ENCODE measurements at regions not wholly inside any gene's neighbourhood (a gene's known extent, or its start where the extent isn't known, plus 50 kb on each side); places are given as distances from the start of the nearest gene placed in this dataset.

DNA sequence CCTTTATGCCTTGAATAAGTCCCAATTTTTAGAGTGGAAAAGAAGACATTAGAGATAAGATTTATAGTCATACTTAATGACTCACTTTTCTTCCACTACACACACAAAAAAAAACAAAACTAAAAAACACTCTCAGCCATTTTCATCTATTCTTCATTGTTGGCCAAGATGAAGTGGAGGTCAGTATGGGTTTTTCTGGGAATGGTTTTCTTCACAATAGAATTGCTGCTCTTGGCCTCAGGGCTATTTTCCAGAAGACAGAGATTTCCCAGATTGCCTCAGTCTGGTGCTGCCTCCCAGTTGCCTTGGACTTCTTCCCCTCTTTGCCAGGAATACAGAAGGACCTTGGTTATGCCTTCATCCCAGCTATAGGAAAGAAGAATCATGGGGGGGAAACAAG, 463.7 kb downstream of the TMEM232 start:
- no peak overlapping the region for H3K4me3 ChIP-seq (ENCODE audit: low read depth in 1 of 2, low read length in 2 of 2)
- H4K20me1 ChIP-seq (ENCODE audit: insufficient read depth, low read length) = no peaks in the 10 kb centered on the region
- no peak overlapping the region for H3K4me2 ChIP-seq (ENCODE audit: insufficient read depth, low read length)
- no peak overlapping the region for H3K27ac ChIP-seq (ENCODE audit: low read length)
- DNase-seq (no peak), ATAC-seq (ENCODE audit: insufficient read depth, low read depth) (no peak)
- H3K36me3 ChIP-seq (ENCODE audit: insufficient read depth, low read length) = no peaks in the 10 kb centered on the region
- H3K27me3 ChIP-seq (ENCODE audit: insufficient read depth, low read length, poor library complexity) = no peaks in the 10 kb centered on the region
- no peaks in the 10 kb centered on the region for H3K79me2 ChIP-seq (ENCODE audit: insufficient read depth, low read length)
- H3K4me1 ChIP-seq (ENCODE audit: insufficient read depth, low read length) = no peaks in the 10 kb centered on the region
- no peak overlapping the region for H3K9ac ChIP-seq (ENCODE audit: low read depth, low read length)
- no peak for TF ChIP-seq EZH2 (IDR thresholded peaks at IDR 0.05; ENCODE audit: borderline replicate concordance, low read depth, low read length, severe bottlenecking)
- TF ChIP-seq, protein P1, sequence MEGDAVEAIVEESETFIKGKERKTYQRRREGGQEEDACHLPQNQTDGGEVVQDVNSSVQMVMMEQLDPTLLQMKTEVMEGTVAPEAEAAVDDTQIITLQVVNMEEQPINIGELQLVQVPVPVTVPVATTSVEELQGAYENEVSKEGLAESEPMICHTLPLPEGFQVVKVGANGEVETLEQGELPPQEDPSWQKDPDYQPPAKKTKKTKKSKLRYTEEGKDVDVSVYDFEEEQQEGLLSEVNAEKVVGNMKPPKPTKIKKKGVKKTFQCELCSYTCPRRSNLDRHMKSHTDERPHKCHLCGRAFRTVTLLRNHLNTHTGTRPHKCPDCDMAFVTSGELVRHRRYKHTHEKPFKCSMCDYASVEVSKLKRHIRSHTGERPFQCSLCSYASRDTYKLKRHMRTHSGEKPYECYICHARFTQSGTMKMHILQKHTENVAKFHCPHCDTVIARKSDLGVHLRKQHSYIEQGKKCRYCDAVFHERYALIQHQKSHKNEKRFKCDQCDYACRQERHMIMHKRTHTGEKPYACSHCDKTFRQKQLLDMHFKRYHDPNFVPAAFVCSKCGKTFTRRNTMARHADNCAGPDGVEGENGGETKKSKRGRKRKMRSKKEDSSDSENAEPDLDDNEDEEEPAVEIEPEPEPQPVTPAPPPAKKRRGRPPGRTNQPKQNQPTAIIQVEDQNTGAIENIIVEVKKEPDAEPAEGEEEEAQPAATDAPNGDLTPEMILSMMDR (IDR thresholded peaks at IDR 0.05; ENCODE audit: borderline replicate concordance, extremely low read depth, low read length, poor library complexity, severe bottlenecking) = no peak
- no peaks in the 10 kb centered on the region for H3K9me3 ChIP-seq (ENCODE audit: insufficient read depth, low read length, severe bottlenecking)
- no peak overlapping the region for H2AFZ ChIP-seq (ENCODE audit: low read depth, low read length)

GRCh38 chr5:110264661-110265060, 461.8 kb downstream of the TMEM232 start:
- Histone ChIP-seq H4K20me1 (ENCODE audit: insufficient read depth, low read length) (no peaks in the 10 kb centered on the region), H3K36me3 (ENCODE audit: insufficient read depth, low read length) (no peaks in the 10 kb centered on the region), H3K79me2 (ENCODE audit: insufficient read depth, low read length) (no peaks in the 10 kb centered on the region), H3K4me2 (ENCODE audit: insufficient read depth, low read length) (no peak overlapping the region), H2AFZ (ENCODE audit: low read depth, low read length) (no peak overlapping the region), H3K9me3 (ENCODE audit: insufficient read depth, low read length, severe bottlenecking) (no peaks in the 10 kb centered on the region), H3K9ac (ENCODE audit: low read depth, low read length) (no peak overlapping the region), H3K27ac (ENCODE audit: low read length) (no peak overlapping the region), H3K27me3 (ENCODE audit: insufficient read depth, low read length, poor library complexity) (no peaks in the 10 kb centered on the region), H3K4me3 (ENCODE audit: low read depth in 1 of 2, low read length in 2 of 2) (no peak overlapping the region), H3K4me1 (ENCODE audit: insufficient read depth, low read length) (peaks cover 9% of the 10 kb centered on the region)
- no peak for TF ChIP-seq EZH2 (IDR thresholded peaks at IDR 0.05; ENCODE audit: borderline replicate concordance, low read depth, low read length, severe bottlenecking)
- TF ChIP-seq, protein P1 (IDR thresholded peaks at IDR 0.05; ENCODE audit: borderline replicate concordance, extremely low read depth, low read length, poor library complexity, severe bottlenecking) = no peak
- DNase-seq (no peak), ATAC-seq (ENCODE audit: insufficient read depth, low read depth) (no peak)

GRCh38 chr5:110265162-110265561, 461.3 kb downstream of the TMEM232 start:
- Histone ChIP-seq H3K4me1 (ENCODE audit: insufficient read depth, low read length) (peaks cover 12% of the 10 kb centered on the region), H3K4me3 (ENCODE audit: low read depth in 1 of 2, low read length in 2 of 2) (no peak overlapping the region), H4K20me1 (ENCODE audit: insufficient read depth, low read length) (no peaks in the 10 kb centered on the region), H3K36me3 (ENCODE audit: insufficient read depth, low read length) (no peaks in the 10 kb centered on the region), H3K27me3 (ENCODE audit: insufficient read depth, low read length, poor library complexity) (no peaks in the 10 kb centered on the region), H2AFZ (ENCODE audit: low read depth, low read length) (no peak overlapping the region), H3K79me2 (ENCODE audit: insufficient read depth, low read length) (no peaks in the 10 kb centered on the region), H3K4me2 (ENCODE audit: insufficient read depth, low read length) (no peak overlapping the region), H3K9ac (ENCODE audit: low read depth, low read length) (no peak overlapping the region), H3K27ac (ENCODE audit: low read length) (no peak overlapping the region), H3K9me3 (ENCODE audit: insufficient read depth, low read length, severe bottlenecking) (no peaks in the 10 kb centered on the region)
- DNase-seq (no peak), ATAC-seq (ENCODE audit: insufficient read depth, low read depth) (no peak)
- TF ChIP-seq EZH2 (IDR thresholded peaks at IDR 0.05; ENCODE audit: borderline replicate concordance, low read depth, low read length, severe bottlenecking) = no peak
- TF ChIP-seq, protein P1 (IDR thresholded peaks at IDR 0.05; ENCODE audit: borderline replicate concordance, extremely low read depth, low read length, poor library complexity, severe bottlenecking) = no peak

GRCh38 chr5:110267714-110268113, 458.8 kb downstream of the TMEM232 start:
- Histone ChIP-seq H3K4me3 (ENCODE audit: low read depth in 1 of 2, low read length in 2 of 2) (no peak overlapping the region), H3K27ac (ENCODE audit: low read length) (no peak overlapping the region), H3K9me3 (ENCODE audit: insufficient read depth, low read length, severe bottlenecking) (no peaks in the 10 kb centered on the region), H3K27me3 (ENCODE audit: insufficient read depth, low read length, poor library complexity) (no peaks in the 10 kb centered on the region), H3K79me2 (ENCODE audit: insufficient read depth, low read length) (no peaks in the 10 kb centered on the region), H4K20me1 (ENCODE audit: insufficient read depth, low read length) (no peaks in the 10 kb centered on the region), H3K36me3 (ENCODE audit: insufficient read depth, low read length) (no peaks in the 10 kb centered on the region), H2AFZ (ENCODE audit: low read depth, low read length) (no peak overlapping the region), H3K4me2 (ENCODE audit: insufficient read depth, low read length) (no peak overlapping the region), H3K4me1 (ENCODE audit: insufficient read depth, low read length) (peaks cover 12% of the 10 kb centered on the region), H3K9ac (ENCODE audit: low read depth, low read length) (no peak overlapping the region)
- ATAC-seq (ENCODE audit: insufficient read depth, low read depth) (no peak), DNase-seq (no peak)
- TF ChIP-seq EZH2 (IDR thresholded peaks at IDR 0.05; ENCODE audit: borderline replicate concordance, low read depth, low read length, severe bottlenecking) = no peak
- TF ChIP-seq, protein P1 (IDR thresholded peaks at IDR 0.05; ENCODE audit: borderline replicate concordance, extremely low read depth, low read length, poor library complexity, severe bottlenecking) = no peak

All from DND-41 (cell line).